ENCODE measurements at regions not wholly inside any gene's neighbourhood (a gene's known extent, or its start where the extent isn't known, plus 50 kb on each side); places are given as distances from the start of the nearest gene placed in this dataset.

- Histone ChIP-seq H3K79me2 (ENCODE audit: insufficient read depth, low read length) (no peaks in the 10 kb centered on the region), H3K27ac (ENCODE audit: low read depth, low read length) (no peak overlapping the region), H3K4me2 (ENCODE audit: low read length) (no peak overlapping the region), H3K36me3 (ENCODE audit: insufficient read depth, low read length) (no peaks in the 10 kb centered on the region), H3K4me1 (ENCODE audit: insufficient read depth, low read length) (no peaks in the 10 kb centered on the region), H3K9me3 (ENCODE audit: insufficient read depth, low read depth, low read length) (no peaks in the 10 kb centered on the region), H3K9ac (ENCODE audit: low read length) (no peak overlapping the region), H2AFZ (ENCODE audit: low read depth, low read length) (no peak overlapping the region), H3K4me3 (ENCODE audit: insufficient read depth, low read depth, low read length) (no peak overlapping the region), H4K20me1 (ENCODE audit: insufficient read depth, low read length) (no peaks in the 10 kb centered on the region), H3K27me3 (ENCODE audit: insufficient read depth, low read length) (no peaks in the 10 kb centered on the region)
- Mint-ChIP-seq H3K9me3 (ENCODE audit: unreplicated experiment) (no peaks in the 10 kb centered on the region), H3K4me3 (ENCODE audit: unreplicated experiment) (no peak overlapping the region), H3K4me1 (ENCODE audit: low read depth, unreplicated experiment) (no peaks in the 10 kb centered on the region), H3K27ac (ENCODE audit: unreplicated experiment) (no peak overlapping the region), H3K36me3 (ENCODE audit: low read depth, unreplicated experiment) (no peaks in the 10 kb centered on the region), H3K27me3 (ENCODE audit: low read depth, unreplicated experiment) (no peaks in the 10 kb centered on the region)
- TF ChIP-seq CTCF (IDR thresholded peaks at IDR 0.05; ENCODE audit: insufficient read depth, low read depth, low read length) (no peak), EZH2 (IDR thresholded peaks at IDR 0.05; ENCODE audit: insufficient read depth, low read length) (no peak)
- DNase-seq (ENCODE audit: low read depth): peak; percentile 26
- no peak for FAIRE-seq
These were observed 298.1 kb downstream of the NSUN3 start for GRCh38 chr3:94360987-94361386.

- Histone ChIP-seq H3K9me3 (ENCODE audit: insufficient read depth, low read depth, low read length) (no peaks in the 10 kb centered on the region), H3K27ac (ENCODE audit: low read depth, low read length) (no peak overlapping the region), H3K27me3 (ENCODE audit: insufficient read depth, low read length) (no peaks in the 10 kb centered on the region), H2AFZ (ENCODE audit: low read depth, low read length) (no peak overlapping the region), H3K4me1 (ENCODE audit: insufficient read depth, low read length) (no peaks in the 10 kb centered on the region), H4K20me1 (ENCODE audit: insufficient read depth, low read length) (no peaks in the 10 kb centered on the region), H3K9ac (ENCODE audit: low read length) (no peak overlapping the region), H3K79me2 (ENCODE audit: insufficient read depth, low read length) (no peaks in the 10 kb centered on the region), H3K4me3 (ENCODE audit: insufficient read depth, low read depth, low read length) (no peak overlapping the region), H3K36me3 (ENCODE audit: insufficient read depth, low read length) (no peaks in the 10 kb centered on the region), H3K4me2 (ENCODE audit: low read length) (no peak overlapping the region)
- Mint-ChIP-seq H3K27ac (ENCODE audit: unreplicated experiment) (no peak overlapping the region), H3K4me3 (ENCODE audit: unreplicated experiment) (no peak overlapping the region), H3K4me1 (ENCODE audit: low read depth, unreplicated experiment) (no peaks in the 10 kb centered on the region), H3K27me3 (ENCODE audit: low read depth, unreplicated experiment) (no peaks in the 10 kb centered on the region), H3K9me3 (ENCODE audit: unreplicated experiment) (peaks cover 3% of the 10 kb centered on the region), H3K36me3 (ENCODE audit: low read depth, unreplicated experiment) (no peaks in the 10 kb centered on the region)
- DNase-seq (ENCODE audit: low read depth) (no peak), FAIRE-seq (no peak)
- TF ChIP-seq EZH2 (IDR thresholded peaks at IDR 0.05; ENCODE audit: insufficient read depth, low read length) (no peak), CTCF (IDR thresholded peaks at IDR 0.05; ENCODE audit: insufficient read depth, low read depth, low read length) (no peak)
These were observed 299.5 kb downstream of the NSUN3 start for GRCh38 chr3:94362393-94362792.

- no peak overlapping the region for H3K4me3 ChIP-seq (ENCODE audit: insufficient read depth, low read depth, low read length)
- Mint-ChIP-seq H3K27me3 (ENCODE audit: low read depth, unreplicated experiment) (no peaks in the 10 kb centered on the region), H3K27ac (ENCODE audit: unreplicated experiment) (no peak overlapping the region), H3K4me3 (ENCODE audit: unreplicated experiment) (no peak overlapping the region), H3K36me3 (ENCODE audit: low read depth, unreplicated experiment) (no peaks in the 10 kb centered on the region), H3K4me1 (ENCODE audit: low read depth, unreplicated experiment) (no peaks in the 10 kb centered on the region), H3K9me3 (ENCODE audit: unreplicated experiment) (peaks cover 7% of the 10 kb centered on the region)
- FAIRE-seq: no peak
- no peak overlapping the region for H3K27ac ChIP-seq (ENCODE audit: low read depth, low read length)
- H3K79me2 ChIP-seq (ENCODE audit: insufficient read depth, low read length): no peaks in the 10 kb centered on the region
- TF ChIP-seq EZH2 (IDR thresholded peaks at IDR 0.05; ENCODE audit: insufficient read depth, low read length) (no peak), CTCF (IDR thresholded peaks at IDR 0.05; ENCODE audit: insufficient read depth, low read depth, low read length) (no peak)
- no peak overlapping the region for H3K4me2 ChIP-seq (ENCODE audit: low read length)
- H4K20me1 ChIP-seq (ENCODE audit: insufficient read depth, low read length): no peaks in the 10 kb centered on the region
- H3K36me3 ChIP-seq (ENCODE audit: insufficient read depth, low read length): no peaks in the 10 kb centered on the region
- H3K27me3 ChIP-seq (ENCODE audit: insufficient read depth, low read length): no peaks in the 10 kb centered on the region
- no peak overlapping the region for H2AFZ ChIP-seq (ENCODE audit: low read depth, low read length)
- no peaks in the 10 kb centered on the region for H3K4me1 ChIP-seq (ENCODE audit: insufficient read depth, low read length)
- DNase-seq (ENCODE audit: low read depth): no peak
- no peak overlapping the region for H3K9ac ChIP-seq (ENCODE audit: low read length)
- no peaks in the 10 kb centered on the region for H3K9me3 ChIP-seq (ENCODE audit: insufficient read depth, low read depth, low read length)
These were observed 302.1 kb downstream of the NSUN3 start for GRCh38 chr3:94365006-94365405.

Measured in astrocyte (in vitro differentiated cells and primary cell).